Gastrocnemius medialis (tissue), 4 donors: ENCODE measurements at regions not wholly inside any gene's neighbourhood (a gene's known extent, or its start where the extent isn't known, plus 50 kb on each side); places are given as distances from the start of the nearest gene placed in this dataset.

Experiments
- ATAC-seq, 2 donors: fragments of 150-250 bp; one replicate each; pipeline ENCODE4 v1.9.1; 2016
- DNase-seq, 2 donors: peaks; one replicate each; pipeline ENCODE4 v3.0.0-alpha.2; 2019
- H3K27ac ChIP-seq, 4 donors: fragments of 200-600 bp; sonication (generic); 1 replicate in 1 of 4; 2 replicates in 3 of 4; pipeline ENCODE4 v1.5.1; 2016 to 2018; ENCODE audit warnings: mild to moderate bottlenecking in 2 of 4, moderate library complexity in 1 of 4
- H3K27me3 ChIP-seq, 3 donors: fragments of 200-600 bp; sonication (generic) in 2 of 3; 1 replicate in 1 of 3; 2 replicates in 2 of 3; pipeline versions ENCODE4 v1.5.1 to v1.6.0; 2016 to 2019; ENCODE audit warnings: mild to moderate bottlenecking in 1 of 3, moderate library complexity in 1 of 3
- H3K36me3 ChIP-seq, 2 donors: fragments of 200-600 bp; sonication (generic) in 1 of 2; one replicate each; pipeline ENCODE4 v1.5.1; 2017 to 2018
- H3K4me1 ChIP-seq, 2 donors: fragments of 200-600 bp; sonication (generic) in 1 of 2; one replicate each; pipeline ENCODE4 v1.5.1; 2016 to 2017; ENCODE audit warnings: mild to moderate bottlenecking in 2 of 2
- H3K4me3 ChIP-seq, 4 donors: fragments of 200-600 bp; sonication (generic) in 3 of 4; 1 replicate in 1 of 4; 2 replicates in 3 of 4; pipeline ENCODE4 v1.5.1; 2016 to 2019; ENCODE audit warnings: mild to moderate bottlenecking in 2 of 4
- H3K9me3 ChIP-seq, 3 donors: fragments of 200-600 bp; sonication (generic) in 2 of 3; 1 replicate in 1 of 3; 2 replicates in 2 of 3; pipeline ENCODE4 v1.5.1; 2016 to 2019
- CTCF ChIP-seq, 5 experiments: fragments of 450-650 bp in 3 of 5; fragments of 200-600 bp in 2 of 5; sonication (generic) in 2 of 5; IDR thresholded peaks in 4 of 5; conservative IDR thresholded peaks in 1 of 5; 1 replicate in 4 of 5; 2 replicates in 1 of 5; pipeline ENCODE4 v1.5.1; 2016 to 2019; ENCODE audit warnings: antibody characterized with exemption in 5 of 5, mild to moderate bottlenecking in 3 of 5, moderate library complexity in 3 of 5
- POLR2A ChIP-seq, 2 donors: fragments of 450-650 bp; IDR thresholded peaks; one replicate each; pipeline ENCODE4 v1.6.1; 2017; ENCODE audit warnings: antibody characterized with exemption in 2 of 2, mild to moderate bottlenecking in 2 of 2, moderate library complexity in 2 of 2
- in situ Hi-C, 4 donors: fragments of 200-750 bp; cut with MboI; loops; one replicate each; pipeline versions ENCODE4 v1.15.0 to v1.8.0; 2017; ENCODE audit warnings: low sequenced_read_pairs in 4 of 4
- intact Hi-C: fragments of 100-400 bp; cut with DNase I; formaldehyde crosslinking; loops from one replicate; pipeline ENCODE4 v1.15.1; 2023; ENCODE audit warnings: low total_unique reads

- H3K36me3 ChIP-seq = no peaks in the 10 kb centered on the region
- H3K27ac ChIP-seq = no peak overlapping the region
- TF ChIP-seq CTCF (IDR thresholded peaks at IDR 0.05 in 4 of 5, conservative IDR thresholded peaks at IDR 0.05 in 1 of 5) = no peak
- TF ChIP-seq POLR2A (IDR thresholded peaks at IDR 0.05) = no peak
- no peaks in the 10 kb centered on the region for H3K9me3 ChIP-seq
- H3K4me1 ChIP-seq = no peaks in the 10 kb centered on the region
- H3K27me3 ChIP-seq = peaks cover 0 to 5% (median 0%) of the 10 kb centered on the region in 3 donors
- no peak overlapping the region for H3K4me3 ChIP-seq
- DNase-seq (no peak), ATAC-seq (no peak)
- in situ Hi-C loops (no loop called here), intact Hi-C loops (no loop called here)
These were observed 228.0 kb downstream of the UACA start for GRCh38 chr15:70535071-70535954.

GRCh38 chr15:70533931-70534742 is 229.2 kb downstream of the UACA start:
- Histone ChIP-seq H3K4me3 (no peak overlapping the region), H3K4me1 (no peaks in the 10 kb centered on the region), H3K27me3 (peaks cover 0 to 5% (median 0%) of the 10 kb centered on the region in 3 donors), H3K27ac (no peak overlapping the region), H3K9me3 (no peaks in the 10 kb centered on the region), H3K36me3 (no peaks in the 10 kb centered on the region)
- intact Hi-C loops = no loop called here
- ATAC-seq (no peak), DNase-seq (no peak)
- TF ChIP-seq CTCF (IDR thresholded peaks at IDR 0.05 in 4 of 5, conservative IDR thresholded peaks at IDR 0.05 in 1 of 5) (no peak), POLR2A (IDR thresholded peaks at IDR 0.05) (no peak)
- in situ Hi-C loops = no loop called here

GRCh38 chr15:70532531-70533186 is 230.7 kb downstream of the UACA start:
- intact Hi-C loops = no loop called here
- TF ChIP-seq POLR2A (IDR thresholded peaks at IDR 0.05) = no peak
- TF ChIP-seq CTCF (IDR thresholded peaks at IDR 0.05 in 4 of 5, conservative IDR thresholded peaks at IDR 0.05 in 1 of 5) = no peak
- H3K27ac ChIP-seq = no peak overlapping the region
- no peak overlapping the region for H3K4me3 ChIP-seq
- H3K36me3 ChIP-seq = no peaks in the 10 kb centered on the region
- no peaks in the 10 kb centered on the region for H3K4me1 ChIP-seq
- no peak for ATAC-seq
- no peak for DNase-seq
- no peaks in the 10 kb centered on the region for H3K9me3 ChIP-seq
- in situ Hi-C loops = no loop called here
- H3K27me3 ChIP-seq = peaks cover 0 to 5% (median 0%) of the 10 kb centered on the region in 3 donors

GRCh38 chr15:70531576-70531975 is 231.8 kb downstream of the UACA start:
- Histone ChIP-seq H3K9me3 (no peaks in the 10 kb centered on the region), H3K4me1 (no peaks in the 10 kb centered on the region), H3K4me3 (no peak overlapping the region), H3K36me3 (no peaks in the 10 kb centered on the region), H3K27ac (no peak overlapping the region), H3K27me3 (no peaks in the 10 kb centered on the region)
- TF ChIP-seq POLR2A (IDR thresholded peaks at IDR 0.05) (no peak), CTCF (IDR thresholded peaks at IDR 0.05 in 4 of 5, conservative IDR thresholded peaks at IDR 0.05 in 1 of 5) (no peak)
- in situ Hi-C loops (no loop called here), intact Hi-C loops (no loop called here)
- DNase-seq (no peak), ATAC-seq (no peak)
